GM10266 (cell line): ENCODE measurements at regions not wholly inside any gene's neighbourhood (a gene's known extent, or its start where the extent isn't known, plus 50 kb on each side); places are given as distances from the start of the nearest gene placed in this dataset.

Source experiments
- DNase-seq: peaks from one replicate; pipeline ENCODE4 v3.0.0; 2012; ENCODE audit errors: extremely low spot score
- CTCF ChIP-seq: IDR thresholded peaks from 2 replicates; pipeline ENCODE4 v1.5.1; 2012; ENCODE audit warnings: mild to moderate bottlenecking, low read depth; ENCODE audit not compliant: control insufficient read depth, insufficient read depth; ENCODE audit errors: missing control alignments

- no peak for TF ChIP-seq CTCF
- no peak for DNase-seq
Measured at GRCh38 chr1:212181015-212181882, 104.0 kb upstream of the PPP2R5A start.

- DNase-seq: no peak
- TF ChIP-seq CTCF: no peak
Measured at GRCh38 chr1:212182171-212182570, 103.0 kb upstream of the PPP2R5A start.

GRCh38 chr1:212182579-212182978 is 102.6 kb upstream of the PPP2R5A start:
- TF ChIP-seq CTCF: no peak
- DNase-seq: no peak

GRCh38 chr1:212186427-212187207 is 98.6 kb upstream of the PPP2R5A start:
- TF ChIP-seq CTCF: no peak
- peak; percentile 74 for DNase-seq

- no peak for TF ChIP-seq CTCF
- no peak for DNase-seq
Measured at GRCh38 chr1:212188599-212189351, 96.4 kb upstream of the PPP2R5A start.

- DNase-seq: no peak
Measured at GRCh38 chr1:212189352-212189738, 95.9 kb upstream of the PPP2R5A start.

More at GRCh38 chr1:212189352-212189738, 95.9 kb upstream of the PPP2R5A start:
- TF ChIP-seq CTCF: no peak
